SK-N-SH (cell line): ENCODE measurements at regions not wholly inside any gene's neighbourhood (a gene's known extent, or its start where the extent isn't known, plus 50 kb on each side); places are given as distances from the start of the nearest gene placed in this dataset.

Experiments
- CTCF ChIA-PET: fragments of 300-600, 350-600 bp; formaldehyde crosslinking; extraction: SDS; loops from one replicate; lab custom pipeline; 2021; lab: Yijun Ruan, JAX
- POLR2A ChIA-PET: fragments of 350-600 bp; sonication (Branson Sonifier 250); formaldehyde crosslinking; extraction: SDS; loops from one replicate; lab custom pipeline; 2020; ENCODE audit warnings: antibody characterized with exemption, inconsistent platforms; lab: Yijun Ruan, JAX
- DNase-seq: peaks from one replicate; pipeline ENCODE4 v3.0.0; 2012
- H2AFZ ChIP-seq: fragments of 200-600 bp; sonication (generic); 2 replicates; pipeline ENCODE4 v1.8.1; 2016; ENCODE audit warnings: antibody characterized with exemption, mild to moderate bottlenecking, low read depth
- H3F3A ChIP-seq: fragments of 200-600 bp; sonication (generic); replicated peaks from 2 replicates; pipeline ENCODE3; 2016; ENCODE audit warnings: antibody characterized with exemption, mild to moderate bottlenecking; ENCODE audit not compliant: insufficient read depth
- H3K27ac ChIP-seq, 2 experiments: fragments of 200-500 bp in 1 of 2; fragments of 200-600 bp in 1 of 2; sonication (Bioruptor generic) in 1 of 2; sonication (generic), shearing (Covaris generic) in 1 of 2; 2 replicates each; pipeline versions ENCODE4 v1.5.1 to v1.6.1; 2014 to 2016; ENCODE audit warnings: low read depth in 2 of 2, inconsistent platforms in 1 of 2, low read length in 1 of 2, mild to moderate bottlenecking in 1 of 2, mixed read lengths in 1 of 2
- H3K27me3 ChIP-seq: fragments of 200-600 bp; sonication (generic), shearing (Covaris generic); 2 replicates; pipeline ENCODE4 v1.6.1; 2016; ENCODE audit warnings: mixed run types; ENCODE audit not compliant: insufficient read depth
- H3K36me3 ChIP-seq, 2 experiments: fragments of 200-500 bp in 1 of 2; fragments of 200-600 bp in 1 of 2; sonication (Bioruptor generic) in 1 of 2; sonication (generic) in 1 of 2; replicated peaks in 1 of 2; 2 replicates each; pipeline versions ENCODE3 to v1.5.1; 2014 to 2016; ENCODE audit warnings: low read length in 1 of 2, mild to moderate bottlenecking in 1 of 2; ENCODE audit not compliant: insufficient read depth in 2 of 2, control insufficient read depth in 1 of 2
- H3K4me1 ChIP-seq, 2 experiments: fragments of 200-500 bp in 1 of 2; fragments of 200-600 bp in 1 of 2; sonication (Bioruptor generic) in 1 of 2; sonication (generic), shearing (Covaris generic) in 1 of 2; 2 replicates each; pipeline versions ENCODE4 v1.5.1 to v1.6.1; 2014 to 2016; ENCODE audit warnings: low read depth in 1 of 2, low read length in 1 of 2, mixed run types in 1 of 2; ENCODE audit not compliant: insufficient read depth in 2 of 2, control insufficient read depth in 1 of 2
- H3K4me2 ChIP-seq: fragments of 200-600 bp; sonication (generic), shearing (Covaris generic); 2 replicates; pipeline ENCODE4 v1.6.1; 2017; ENCODE audit warnings: mixed run types
- H3K4me3 ChIP-seq, 2 experiments: fragments of 200-500 bp in 1 of 2; fragments of 200-600 bp in 1 of 2; sonication (Bioruptor generic) in 1 of 2; sonication (generic), shearing (Covaris generic) in 1 of 2; 2 replicates each; pipeline versions ENCODE4 v1.5.1 to v1.8.1; 2014 to 2016; ENCODE audit warnings: low read depth in 2 of 2, inconsistent platforms in 1 of 2, low read length in 1 of 2, mild to moderate bottlenecking in 1 of 2, mixed read lengths in 1 of 2, moderate library complexity in 1 of 2
- H3K79me2 ChIP-seq: fragments of 200-600 bp; sonication (generic); 2 replicates; pipeline ENCODE4 v1.8.1; 2017; ENCODE audit warnings: mild to moderate bottlenecking; ENCODE audit not compliant: insufficient read depth
- H3K9ac ChIP-seq: fragments of 200-600 bp; sonication (generic); 2 replicates; pipeline ENCODE4 v1.6.1; 2017; ENCODE audit warnings: mixed run types
- H3K9me2 ChIP-seq: fragments of 200-600 bp; sonication (generic); 2 replicates; pipeline ENCODE4 v1.6.1; 2017; ENCODE audit warnings: mixed run types
- H3K9me3 ChIP-seq: fragments of 200-600 bp; sonication (generic); 2 replicates; pipeline ENCODE4 v1.6.1; 2017; ENCODE audit warnings: mixed run types, mild to moderate bottlenecking, moderate library complexity
- H4K20me1 ChIP-seq: fragments of 200-600 bp; sonication (generic); 2 replicates; pipeline ENCODE4 v1.6.1; 2017; ENCODE audit warnings: mild to moderate bottlenecking, mixed run types; ENCODE audit not compliant: insufficient read depth
- FOSL2 ChIP-seq: IDR thresholded peaks from 2 replicates; pipeline ENCODE4 v1.4.0; 2012; ENCODE audit warnings: low read depth, mild to moderate bottlenecking, moderate library complexity, borderline replicate concordance
- FOXM1 ChIP-seq: IDR thresholded peaks from 2 replicates; pipeline ENCODE4 v1.4.0; 2012; ENCODE audit warnings: low read depth, mild to moderate bottlenecking
- GABPA ChIP-seq: IDR thresholded peaks from 2 replicates; pipeline ENCODE4 v1.4.0; 2012; ENCODE audit warnings: low read depth, mild to moderate bottlenecking
- GATA2 ChIP-seq: sonication (generic); formaldehyde crosslinking; IDR thresholded peaks from 2 replicates; pipeline ENCODE4 v1.5.0; 2020; ENCODE audit warnings: mild to moderate bottlenecking, missing genetic modification reagents
- JUND ChIP-seq: IDR thresholded peaks from 2 replicates; pipeline ENCODE4 v1.4.0; 2012
- MXI1 ChIP-seq: IDR thresholded peaks from 2 replicates; pipeline ENCODE4 v1.6.1; 2012; ENCODE audit warnings: mild to moderate bottlenecking, low read depth, low read length, improper control_type of control experiment
- POLR2AphosphoS5 ChIP-seq: IDR thresholded peaks from 2 replicates; pipeline ENCODE4 v1.6.1; 2012; ENCODE audit warnings: low read depth, low read length
- SIN3A ChIP-seq: IDR thresholded peaks from 2 replicates; pipeline ENCODE4 v1.6.1; 2012; ENCODE audit warnings: low read depth, mild to moderate bottlenecking, low read length, moderate library complexity, borderline replicate concordance
- SMC3 ChIP-seq: IDR thresholded peaks from 2 replicates; pipeline ENCODE4 v1.6.1; 2012; ENCODE audit warnings: low read depth, low read length, improper control_type of control experiment
- TCF12 ChIP-seq: IDR thresholded peaks from 2 replicates; pipeline ENCODE4 v1.4.0; 2012
- TF ChIP-seq, protein P1 (sequence below): IDR thresholded peaks from 2 replicates; pipeline ENCODE4; 2012
- TF ChIP-seq, protein P2 (sequence below): fragments of 150-350 bp; IDR thresholded peaks from 2 replicates; pipeline ENCODE4 v1.6.1; 2016; ENCODE audit warnings: mild to moderate bottlenecking, low read depth, low read length
- TF ChIP-seq, protein P3 (sequence below): IDR thresholded peaks from 2 replicates; pipeline ENCODE4 v1.4.0; 2012; ENCODE audit warnings: low read depth
- TF ChIP-seq, protein P4 (sequence below): fragments of 200-600 bp; sonication (generic); IDR thresholded peaks from 2 replicates; pipeline ENCODE4 v1.6.1; 2017; ENCODE audit warnings: antibody characterized with exemption, mild to moderate bottlenecking, moderate library complexity

DNA sequence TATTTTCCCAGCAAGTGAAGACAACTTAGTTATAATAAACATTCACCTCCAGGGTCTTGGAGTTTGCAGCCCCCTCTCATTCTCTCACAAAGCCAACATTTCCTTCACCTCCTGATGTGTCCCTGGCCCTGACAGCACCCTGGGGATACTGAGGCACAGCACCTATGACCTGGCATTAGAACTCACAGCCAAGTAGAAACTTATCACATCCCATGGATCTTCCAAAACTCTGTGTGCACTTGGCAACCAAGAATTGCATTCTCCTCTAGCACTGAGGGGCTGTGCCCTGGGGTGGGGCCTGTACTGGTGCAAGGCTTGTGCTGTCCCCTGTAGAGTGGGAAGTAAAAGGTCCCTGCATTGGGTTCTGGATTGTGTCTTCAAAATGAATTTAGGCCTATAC, 116.7 kb upstream of the IGLL5 start:
- H3F3A ChIP-seq, result no peaks in the 10 kb centered on the region
- no peaks in the 10 kb centered on the region for H3K79me2 ChIP-seq
- no peaks in the 10 kb centered on the region; the same call in 1 of the 2 replicates for H3K27me3 ChIP-seq
- ChIA-PET POLR2A (no interaction called here), CTCF (interaction anchor here (0.5 to 4.1 kb wide), 34 partner anchors 9 to 535 kb away, joined by 3 to 37 read pairs (median 4); no protein-coding TSS in a partner anchor)
- H3K9ac ChIP-seq, result no peak overlapping the region
- no peak overlapping the region for H3K27ac ChIP-seq
- H3K9me3 ChIP-seq, result no peaks in the 10 kb centered on the region
- H3K4me1 ChIP-seq, result no peaks in the 10 kb centered on the region; a peak in 1 of 4 replicates
- no peaks in the 10 kb centered on the region for H3K9me2 ChIP-seq
- no peak overlapping the region for H2AFZ ChIP-seq
- no peak for DNase-seq
- TF ChIP-seq, protein P1, sequence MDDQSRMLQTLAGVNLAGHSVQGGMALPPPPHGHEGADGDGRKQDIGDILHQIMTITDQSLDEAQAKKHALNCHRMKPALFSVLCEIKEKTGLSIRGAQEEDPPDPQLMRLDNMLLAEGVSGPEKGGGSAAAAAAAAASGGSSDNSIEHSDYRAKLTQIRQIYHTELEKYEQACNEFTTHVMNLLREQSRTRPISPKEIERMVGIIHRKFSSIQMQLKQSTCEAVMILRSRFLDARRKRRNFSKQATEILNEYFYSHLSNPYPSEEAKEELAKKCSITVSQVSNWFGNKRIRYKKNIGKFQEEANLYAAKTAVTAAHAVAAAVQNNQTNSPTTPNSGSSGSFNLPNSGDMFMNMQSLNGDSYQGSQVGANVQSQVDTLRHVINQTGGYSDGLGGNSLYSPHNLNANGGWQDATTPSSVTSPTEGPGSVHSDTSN, result no peak
- no peak for TF ChIP-seq FOSL2
- no peak for TF ChIP-seq POLR2AphosphoS5
- no peak for TF ChIP-seq JUND
- TF ChIP-seq, protein P2, sequence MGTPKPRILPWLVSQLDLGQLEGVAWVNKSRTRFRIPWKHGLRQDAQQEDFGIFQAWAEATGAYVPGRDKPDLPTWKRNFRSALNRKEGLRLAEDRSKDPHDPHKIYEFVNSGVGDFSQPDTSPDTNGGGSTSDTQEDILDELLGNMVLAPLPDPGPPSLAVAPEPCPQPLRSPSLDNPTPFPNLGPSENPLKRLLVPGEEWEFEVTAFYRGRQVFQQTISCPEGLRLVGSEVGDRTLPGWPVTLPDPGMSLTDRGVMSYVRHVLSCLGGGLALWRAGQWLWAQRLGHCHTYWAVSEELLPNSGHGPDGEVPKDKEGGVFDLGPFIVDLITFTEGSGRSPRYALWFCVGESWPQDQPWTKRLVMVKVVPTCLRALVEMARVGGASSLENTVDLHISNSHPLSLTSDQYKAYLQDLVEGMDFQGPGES, result no peak
- TF ChIP-seq GATA2 (CRISPR knock-in tag), result no peak
- TF ChIP-seq MXI1, result no peak
- TF ChIP-seq TCF12, result no peak
- no peak for TF ChIP-seq FOXM1
- TF ChIP-seq, protein P3, sequence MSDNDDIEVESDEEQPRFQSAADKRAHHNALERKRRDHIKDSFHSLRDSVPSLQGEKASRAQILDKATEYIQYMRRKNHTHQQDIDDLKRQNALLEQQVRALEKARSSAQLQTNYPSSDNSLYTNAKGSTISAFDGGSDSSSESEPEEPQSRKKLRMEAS, result no peak
- TF ChIP-seq SIN3A, result no peak
- no peak for TF ChIP-seq SMC3
- TF ChIP-seq, protein P4, sequence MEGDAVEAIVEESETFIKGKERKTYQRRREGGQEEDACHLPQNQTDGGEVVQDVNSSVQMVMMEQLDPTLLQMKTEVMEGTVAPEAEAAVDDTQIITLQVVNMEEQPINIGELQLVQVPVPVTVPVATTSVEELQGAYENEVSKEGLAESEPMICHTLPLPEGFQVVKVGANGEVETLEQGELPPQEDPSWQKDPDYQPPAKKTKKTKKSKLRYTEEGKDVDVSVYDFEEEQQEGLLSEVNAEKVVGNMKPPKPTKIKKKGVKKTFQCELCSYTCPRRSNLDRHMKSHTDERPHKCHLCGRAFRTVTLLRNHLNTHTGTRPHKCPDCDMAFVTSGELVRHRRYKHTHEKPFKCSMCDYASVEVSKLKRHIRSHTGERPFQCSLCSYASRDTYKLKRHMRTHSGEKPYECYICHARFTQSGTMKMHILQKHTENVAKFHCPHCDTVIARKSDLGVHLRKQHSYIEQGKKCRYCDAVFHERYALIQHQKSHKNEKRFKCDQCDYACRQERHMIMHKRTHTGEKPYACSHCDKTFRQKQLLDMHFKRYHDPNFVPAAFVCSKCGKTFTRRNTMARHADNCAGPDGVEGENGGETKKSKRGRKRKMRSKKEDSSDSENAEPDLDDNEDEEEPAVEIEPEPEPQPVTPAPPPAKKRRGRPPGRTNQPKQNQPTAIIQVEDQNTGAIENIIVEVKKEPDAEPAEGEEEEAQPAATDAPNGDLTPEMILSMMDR, result no peak
- no peak for TF ChIP-seq GABPA
- no peak overlapping the region for H3K4me2 ChIP-seq
- no peaks in the 10 kb centered on the region for H4K20me1 ChIP-seq
- no peaks in the 10 kb centered on the region for H3K36me3 ChIP-seq
- H3K4me3 ChIP-seq, result no peak overlapping the region
